ENCODE measurements at regions not wholly inside any gene's neighbourhood (a gene's known extent, or its start where the extent isn't known, plus 50 kb on each side); places are given as distances from the start of the nearest gene placed in this dataset.
"Not testable (repeated sequence)": the region's sequence is repeated elsewhere in the genome, so short reads cannot be mapped to it uniquely, and the experiment has no call there.

DNA sequence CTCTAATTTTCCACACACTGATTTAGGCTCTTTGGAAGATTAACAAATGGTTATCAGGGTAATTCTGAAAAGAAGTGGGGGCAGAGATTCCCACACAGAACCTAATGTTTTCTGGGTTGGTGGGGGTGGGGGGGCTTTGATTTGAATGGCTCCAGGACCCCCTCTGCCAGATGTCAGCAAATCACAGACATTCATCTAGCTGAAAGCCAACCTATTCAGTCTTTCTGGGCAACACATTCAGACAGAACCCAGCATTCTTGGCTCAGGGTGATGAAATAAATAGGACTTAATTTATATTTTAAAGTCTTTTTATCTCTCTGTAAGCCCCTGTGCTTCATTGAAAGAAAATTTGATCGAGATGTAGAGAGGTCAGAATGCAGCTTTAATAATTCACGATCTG, 533.2 kb downstream of the XYLT1 start:
- TF ChIP-seq, protein P1, sequence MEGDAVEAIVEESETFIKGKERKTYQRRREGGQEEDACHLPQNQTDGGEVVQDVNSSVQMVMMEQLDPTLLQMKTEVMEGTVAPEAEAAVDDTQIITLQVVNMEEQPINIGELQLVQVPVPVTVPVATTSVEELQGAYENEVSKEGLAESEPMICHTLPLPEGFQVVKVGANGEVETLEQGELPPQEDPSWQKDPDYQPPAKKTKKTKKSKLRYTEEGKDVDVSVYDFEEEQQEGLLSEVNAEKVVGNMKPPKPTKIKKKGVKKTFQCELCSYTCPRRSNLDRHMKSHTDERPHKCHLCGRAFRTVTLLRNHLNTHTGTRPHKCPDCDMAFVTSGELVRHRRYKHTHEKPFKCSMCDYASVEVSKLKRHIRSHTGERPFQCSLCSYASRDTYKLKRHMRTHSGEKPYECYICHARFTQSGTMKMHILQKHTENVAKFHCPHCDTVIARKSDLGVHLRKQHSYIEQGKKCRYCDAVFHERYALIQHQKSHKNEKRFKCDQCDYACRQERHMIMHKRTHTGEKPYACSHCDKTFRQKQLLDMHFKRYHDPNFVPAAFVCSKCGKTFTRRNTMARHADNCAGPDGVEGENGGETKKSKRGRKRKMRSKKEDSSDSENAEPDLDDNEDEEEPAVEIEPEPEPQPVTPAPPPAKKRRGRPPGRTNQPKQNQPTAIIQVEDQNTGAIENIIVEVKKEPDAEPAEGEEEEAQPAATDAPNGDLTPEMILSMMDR (IDR thresholded peaks at IDR 0.05; ENCODE audit: low read depth, low read length, missing control alignments): no peak
- no peak overlapping the region for H3K4me3 ChIP-seq (replicated peaks; ENCODE audit: low read depth, low read length)
- no peak for DNase-seq (ENCODE audit: extremely low read depth, low read depth)

DNA sequence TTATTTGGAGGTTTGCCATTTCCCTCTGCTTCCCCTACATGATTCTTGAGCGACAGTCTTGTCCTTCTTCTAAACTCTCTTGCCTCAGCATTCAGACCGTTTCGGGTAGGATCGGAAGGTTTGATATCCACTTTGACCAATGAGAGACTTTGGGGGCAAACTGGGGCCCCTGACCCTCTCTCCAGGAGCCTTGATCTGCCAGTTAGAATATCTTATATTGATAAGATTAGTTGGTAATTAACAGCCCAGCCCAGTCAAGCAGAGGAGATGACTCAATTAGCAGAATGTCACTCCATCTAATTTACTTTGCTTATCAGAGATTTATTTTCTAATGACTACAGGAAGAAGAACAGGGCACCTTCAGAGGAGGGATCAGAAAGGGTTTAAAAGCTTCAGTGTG, 532.8 kb downstream of the XYLT1 start:
- DNase-seq (ENCODE audit: extremely low read depth, low read depth): no peak
- H3K4me3 ChIP-seq (replicated peaks; ENCODE audit: low read depth, low read length): no peak overlapping the region
- TF ChIP-seq, protein P1 (IDR thresholded peaks at IDR 0.05; ENCODE audit: low read depth, low read length, missing control alignments): no peak

DNA sequence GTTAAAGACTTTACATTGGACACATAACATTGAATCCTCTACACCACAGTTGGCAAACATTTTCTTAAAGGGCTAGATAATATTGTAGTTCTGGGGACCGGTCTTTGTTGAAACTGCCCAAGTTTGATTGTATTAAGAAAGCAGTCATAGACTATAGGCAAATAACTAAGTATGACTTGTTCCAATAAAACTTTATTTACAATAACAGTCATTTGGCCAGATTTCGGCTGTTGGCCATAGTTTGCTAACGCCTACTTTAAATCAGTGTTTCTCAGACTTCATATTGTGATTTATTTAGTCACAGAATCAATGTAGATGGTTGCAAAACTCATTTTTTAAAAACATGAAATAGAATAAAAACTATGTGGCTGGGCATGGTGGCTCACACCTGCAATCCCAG, 531.8 kb downstream of the XYLT1 start:
- no peak for DNase-seq (ENCODE audit: extremely low read depth, low read depth)
- H3K4me3 ChIP-seq (replicated peaks; ENCODE audit: low read depth, low read length): no peak overlapping the region
- TF ChIP-seq, protein P1 (IDR thresholded peaks at IDR 0.05; ENCODE audit: low read depth, low read length, missing control alignments): no peak

DNA sequence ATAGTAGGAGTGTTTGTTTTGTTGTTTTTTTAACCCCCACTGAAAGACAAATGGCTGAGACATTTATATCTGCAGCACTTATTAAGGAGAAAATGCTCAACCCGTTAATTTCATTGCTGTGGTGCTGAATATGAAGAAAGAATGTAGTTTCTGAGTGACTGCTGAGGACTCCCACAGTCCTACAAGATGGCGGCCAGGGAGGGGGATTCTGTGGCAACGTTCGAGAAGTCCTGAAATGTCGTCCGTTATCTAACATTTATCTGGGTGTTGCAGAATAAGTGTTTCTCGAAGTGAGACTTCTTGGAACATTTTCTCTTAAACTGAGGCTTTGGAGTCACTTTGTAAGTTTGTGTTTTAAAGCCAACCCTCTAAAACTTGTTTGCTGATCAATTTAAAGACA, 530.4 kb downstream of the XYLT1 start:
- no peak for DNase-seq (ENCODE audit: extremely low read depth, low read depth)
- no peak overlapping the region for H3K4me3 ChIP-seq (replicated peaks; ENCODE audit: low read depth, low read length)
- TF ChIP-seq, protein P1 (IDR thresholded peaks at IDR 0.05; ENCODE audit: low read depth, low read length, missing control alignments): no peak

DNA sequence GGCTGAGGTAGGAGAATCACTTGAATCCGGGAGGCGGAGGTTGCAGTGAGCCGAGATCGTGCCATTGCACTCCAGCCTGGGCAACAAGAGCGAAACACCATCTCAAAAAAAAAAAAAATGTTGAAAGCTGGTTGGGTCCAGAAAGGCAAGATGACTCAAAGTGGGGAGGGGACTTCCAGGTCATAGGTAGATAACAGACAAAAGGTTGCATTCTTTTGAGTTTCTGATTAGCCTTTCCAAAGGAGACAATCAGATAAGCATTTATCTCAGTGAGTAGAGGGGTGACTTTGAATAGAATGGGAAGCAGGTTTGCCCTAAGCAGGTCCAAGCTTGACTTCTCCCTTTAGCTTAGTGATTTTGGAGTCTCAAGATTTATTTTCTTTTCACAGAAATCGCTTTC, 527.9 kb downstream of the XYLT1 start:
- H3K4me3 ChIP-seq (replicated peaks; ENCODE audit: low read depth, low read length): not testable (repeated sequence)

DNA sequence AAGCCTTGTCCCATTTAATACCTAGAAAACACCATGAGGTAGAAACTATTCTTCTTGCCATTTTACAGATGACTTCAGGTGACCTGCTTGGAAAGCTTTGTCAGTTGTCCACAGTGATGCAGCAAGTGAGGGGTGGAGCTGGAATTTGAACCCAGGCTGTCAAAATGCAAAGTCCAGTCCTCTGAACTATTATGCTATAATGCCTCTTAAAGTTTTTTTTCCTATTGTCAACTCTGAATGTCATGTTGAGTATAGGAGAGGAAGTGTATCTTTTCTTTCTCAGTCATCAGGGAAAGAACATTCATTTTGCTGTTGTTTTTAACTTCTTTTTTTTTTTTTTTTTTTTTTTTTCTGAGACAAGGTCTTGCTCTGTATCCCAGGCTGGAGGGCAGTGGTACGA, 525.6 kb downstream of the XYLT1 start:
- no peak overlapping the region for H3K4me3 ChIP-seq (replicated peaks; ENCODE audit: low read depth, low read length)
- no peak for DNase-seq (ENCODE audit: extremely low read depth, low read depth)
- TF ChIP-seq, protein P1 (IDR thresholded peaks at IDR 0.05; ENCODE audit: low read depth, low read length, missing control alignments): no peak

More for the DNA sequence above, 527.9 kb downstream of the XYLT1 start:
- not testable (repeated sequence) for DNase-seq (ENCODE audit: extremely low read depth, low read depth)

DNA sequence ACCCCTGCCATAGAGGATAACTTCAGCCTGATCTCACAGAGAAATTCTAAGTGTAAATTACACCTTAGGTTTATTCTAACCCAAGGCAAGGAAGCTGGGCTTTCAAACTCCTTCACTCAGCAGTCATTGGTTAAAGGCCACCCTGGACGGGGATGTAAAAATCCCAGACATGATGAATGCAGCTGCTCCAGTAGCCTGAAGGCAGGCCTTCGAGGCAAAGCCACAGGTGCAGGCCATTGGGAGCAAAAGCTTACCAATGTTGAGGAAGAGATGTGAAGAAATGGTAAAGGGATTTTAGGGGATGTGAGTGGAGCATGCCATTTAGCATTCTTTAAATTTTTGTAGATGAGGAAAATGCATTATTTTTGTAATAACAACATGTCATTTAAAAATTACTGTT, 514.4 kb downstream of the XYLT1 start:
- TF ChIP-seq, protein P1 (IDR thresholded peaks at IDR 0.05; ENCODE audit: low read depth, low read length, missing control alignments): no peak
- no peak overlapping the region for H3K4me3 ChIP-seq (replicated peaks; ENCODE audit: low read depth, low read length)
- DNase-seq (ENCODE audit: extremely low read depth, low read depth): no peak
